Keratinocyte (primary cell): ENCODE measurements at regions not wholly inside any gene's neighbourhood (a gene's known extent, or its start where the extent isn't known, plus 50 kb on each side); places are given as distances from the start of the nearest gene placed in this dataset.

Source experiments
- DNase-seq: peaks from one replicate; pipeline ENCODE4 v3.0.0-alpha.2; 2011; ENCODE audit warnings: low read depth, missing footprints, low spot score
- FAIRE-seq: peaks from 2 replicates; lab custom pipeline; 2011; peaks lifted over from hg19 to GRCh38; lab: Jason Lieb, UNC
- H2AFZ ChIP-seq: 2 replicates; pipeline ENCODE4 v1.6.0; 2012; ENCODE audit warnings: low read length, control low read depth, inconsistent platforms; ENCODE audit not compliant: control insufficient read depth
- H3K27ac ChIP-seq: 2 replicates; pipeline ENCODE4 v1.5.1; 2011; ENCODE audit warnings: low read length; ENCODE audit not compliant: control insufficient read depth, insufficient read depth
- H3K27me3 ChIP-seq: 3 replicates; pipeline ENCODE4 v1.6.0; 2011; ENCODE audit warnings: low read length; ENCODE audit not compliant: control insufficient read depth, insufficient read depth; ENCODE audit errors: extremely low read depth
- H3K36me3 ChIP-seq, 2 experiments: 2 replicates in 1 of 2; 3 replicates in 1 of 2; pipeline ENCODE4 v1.5.1; 2011; ENCODE audit warnings: low read length in 2 of 2, mild to moderate bottlenecking in 1 of 2; ENCODE audit not compliant: control insufficient read depth in 2 of 2, insufficient read depth in 2 of 2; ENCODE audit errors: extremely low read depth in 1 of 2
- H3K4me1 ChIP-seq: 3 replicates; pipeline ENCODE4 v1.5.1; 2011; ENCODE audit warnings: low read length; ENCODE audit not compliant: control insufficient read depth, insufficient read depth; ENCODE audit errors: extremely low read depth
- H3K4me2 ChIP-seq: 3 replicates; pipeline ENCODE4 v1.6.0; 2011; ENCODE audit warnings: low read depth, low read length; ENCODE audit not compliant: control insufficient read depth, insufficient read depth; ENCODE audit errors: extremely low read depth
- H3K4me3 ChIP-seq, 3 experiments: fragments of 200-600 bp in 1 of 3; sonication (generic) in 1 of 3; 2 replicates in 2 of 3; 3 replicates in 1 of 3; pipeline ENCODE4 v1.5.1; 2011 to 2016; ENCODE audit warnings: low read length in 3 of 3, mild to moderate bottlenecking in 3 of 3, control low read depth in 2 of 3, inconsistent platforms in 1 of 3, low read depth in 1 of 3, mixed read lengths in 1 of 3, mixed run types in 1 of 3, moderate library complexity in 1 of 3; ENCODE audit not compliant: control insufficient read depth in 2 of 3, insufficient read depth in 2 of 3; ENCODE audit errors: extremely low read depth in 1 of 3
- H3K79me2 ChIP-seq: 2 replicates; pipeline ENCODE4 v1.6.0; 2012; ENCODE audit warnings: low read length; ENCODE audit not compliant: control insufficient read depth, insufficient read depth
- H3K9ac ChIP-seq: 3 replicates; pipeline ENCODE4 v1.6.0; 2011; ENCODE audit warnings: low read length; ENCODE audit not compliant: control insufficient read depth, insufficient read depth; ENCODE audit errors: extremely low read depth
- H3K9me1 ChIP-seq: 3 replicates; pipeline ENCODE4 v1.6.0; 2011; ENCODE audit warnings: low read length; ENCODE audit not compliant: control insufficient read depth, insufficient read depth; ENCODE audit errors: extremely low read depth
- H3K9me3 ChIP-seq: 2 replicates; pipeline ENCODE4 v1.5.1; 2012; ENCODE audit warnings: low read depth, low read length; ENCODE audit not compliant: control insufficient read depth
- H4K20me1 ChIP-seq: 3 replicates; pipeline ENCODE4 v1.6.0; 2011; ENCODE audit warnings: low read length; ENCODE audit not compliant: control insufficient read depth, insufficient read depth; ENCODE audit errors: extremely low read depth
- EZH2 ChIP-seq: IDR thresholded peaks from one replicate; pipeline ENCODE4 v1.6.1; 2012; ENCODE audit warnings: inconsistent platforms, mild to moderate bottlenecking, low read length, moderate library complexity
- dilution Hi-C: fragments of 300-500 bp; cut with MboI; formaldehyde crosslinking; loops from one replicate; pipeline ENCODE4 v1.7.0; 2020; ENCODE audit warnings: low sequenced_read_pairs; ENCODE audit not compliant: extremely low pct_ligation_motif_present
- TF ChIP-seq, protein P1 (sequence below), 3 experiments: IDR thresholded peaks in 1 of 3; conservative IDR thresholded peaks in 1 of 3; optimal IDR thresholded peaks in 1 of 3; 2 replicates in 2 of 3; 3 replicates in 1 of 3; pipeline versions ENCODE3 to v1.5.1; 2011; ENCODE audit warnings: low read length in 3 of 3, mild to moderate bottlenecking in 3 of 3, moderate library complexity in 2 of 3, control low read depth in 1 of 3, inconsistent platforms in 1 of 3; ENCODE audit not compliant: insufficient read depth in 2 of 3; ENCODE audit errors: extremely low read depth in 1 of 3

GRCh38 chr6:121767211-121767610, 331.8 kb downstream of the GJA1 start:
- TF ChIP-seq, protein P1, sequence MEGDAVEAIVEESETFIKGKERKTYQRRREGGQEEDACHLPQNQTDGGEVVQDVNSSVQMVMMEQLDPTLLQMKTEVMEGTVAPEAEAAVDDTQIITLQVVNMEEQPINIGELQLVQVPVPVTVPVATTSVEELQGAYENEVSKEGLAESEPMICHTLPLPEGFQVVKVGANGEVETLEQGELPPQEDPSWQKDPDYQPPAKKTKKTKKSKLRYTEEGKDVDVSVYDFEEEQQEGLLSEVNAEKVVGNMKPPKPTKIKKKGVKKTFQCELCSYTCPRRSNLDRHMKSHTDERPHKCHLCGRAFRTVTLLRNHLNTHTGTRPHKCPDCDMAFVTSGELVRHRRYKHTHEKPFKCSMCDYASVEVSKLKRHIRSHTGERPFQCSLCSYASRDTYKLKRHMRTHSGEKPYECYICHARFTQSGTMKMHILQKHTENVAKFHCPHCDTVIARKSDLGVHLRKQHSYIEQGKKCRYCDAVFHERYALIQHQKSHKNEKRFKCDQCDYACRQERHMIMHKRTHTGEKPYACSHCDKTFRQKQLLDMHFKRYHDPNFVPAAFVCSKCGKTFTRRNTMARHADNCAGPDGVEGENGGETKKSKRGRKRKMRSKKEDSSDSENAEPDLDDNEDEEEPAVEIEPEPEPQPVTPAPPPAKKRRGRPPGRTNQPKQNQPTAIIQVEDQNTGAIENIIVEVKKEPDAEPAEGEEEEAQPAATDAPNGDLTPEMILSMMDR (optimal IDR thresholded peaks at IDR 0.05 in 1 of 3, IDR thresholded peaks at IDR 0.05 in 1 of 3, conservative IDR thresholded peaks at IDR 0.05 in 1 of 3; ENCODE audit: extremely low read depth in 1 of 3, insufficient read depth in 2 of 3, low read length in 3 of 3) = no peak
- no peaks in the 10 kb centered on the region for H3K9me1 ChIP-seq
- H3K36me3 ChIP-seq = no peaks in the 10 kb centered on the region
- dilution Hi-C loops = no loop called here
- no peaks in the 10 kb centered on the region for H4K20me1 ChIP-seq
- FAIRE-seq (no peak), DNase-seq (no peak)
- H2AFZ ChIP-seq = no peak overlapping the region
- H3K79me2 ChIP-seq = no peaks in the 10 kb centered on the region
- H3K9me3 ChIP-seq = no peaks in the 10 kb centered on the region
- H3K9ac ChIP-seq = no peak overlapping the region
- H3K27me3 ChIP-seq = no peaks in the 10 kb centered on the region
- no peak overlapping the region for H3K4me3 ChIP-seq
- H3K4me1 ChIP-seq = peaks cover 8% of the 10 kb centered on the region
- H3K27ac ChIP-seq = no peak overlapping the region
- no peak overlapping the region for H3K4me2 ChIP-seq

DNA sequence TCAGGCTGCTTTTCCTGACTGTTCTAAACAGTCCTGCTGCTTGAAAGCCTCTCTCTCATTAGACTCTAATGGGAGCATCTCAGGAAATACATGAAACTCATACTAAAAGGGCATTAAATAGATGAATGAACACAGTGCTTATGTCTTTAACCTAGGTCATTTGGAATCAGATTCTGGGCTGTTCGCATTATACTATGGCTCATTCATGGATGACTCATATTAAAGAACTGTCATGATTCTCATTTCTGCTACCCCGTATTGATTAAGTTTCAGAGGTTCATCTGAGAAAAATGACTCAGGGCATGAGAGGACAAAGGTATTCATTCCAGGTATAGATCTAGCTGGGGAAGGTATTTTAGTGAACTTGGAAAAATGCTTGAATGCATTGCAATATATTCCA, 335.5 kb downstream of the GJA1 start:
- H3K27ac ChIP-seq = no peak overlapping the region
- H3K9me3 ChIP-seq = no peaks in the 10 kb centered on the region
- H3K4me3 ChIP-seq = no peak overlapping the region
- no peaks in the 10 kb centered on the region for H3K36me3 ChIP-seq
- no peaks in the 10 kb centered on the region for H3K9me1 ChIP-seq
- H3K27me3 ChIP-seq = no peaks in the 10 kb centered on the region
- dilution Hi-C loops = no loop called here
- H2AFZ ChIP-seq = no peak overlapping the region
- FAIRE-seq (peak; percentile 20), DNase-seq (no peak)
- TF ChIP-seq, protein P1 (optimal IDR thresholded peaks at IDR 0.05 in 1 of 3, IDR thresholded peaks at IDR 0.05 in 1 of 3, conservative IDR thresholded peaks at IDR 0.05 in 1 of 3; ENCODE audit: extremely low read depth in 1 of 3, insufficient read depth in 2 of 3, low read length in 3 of 3) = no peak
- TF ChIP-seq EZH2 = no peak
- H3K4me1 ChIP-seq = peaks cover 8% of the 10 kb centered on the region
- no peak overlapping the region for H3K9ac ChIP-seq
- H4K20me1 ChIP-seq = no peaks in the 10 kb centered on the region
- H3K4me2 ChIP-seq = no peak overlapping the region
- no peaks in the 10 kb centered on the region for H3K79me2 ChIP-seq
